HG03060 (cell line): ENCODE measurements at regions not wholly inside any gene's neighbourhood (a gene's known extent, or its start where the extent isn't known, plus 50 kb on each side); places are given as distances from the start of the nearest gene placed in this dataset.
"Not testable (repeated sequence)": the region's sequence is repeated elsewhere in the genome, so short reads cannot be mapped to it uniquely, and the experiment has no call there.

Source experiments
- ATAC-seq: cut with Tn5 transposase; IDR thresholded peaks from one replicate; pipeline ENCODE4 v1.9.1; 2021; ENCODE audit warnings: low read depth, moderate number of reproducible peaks; ENCODE audit not compliant: unreplicated experiment

DNA sequence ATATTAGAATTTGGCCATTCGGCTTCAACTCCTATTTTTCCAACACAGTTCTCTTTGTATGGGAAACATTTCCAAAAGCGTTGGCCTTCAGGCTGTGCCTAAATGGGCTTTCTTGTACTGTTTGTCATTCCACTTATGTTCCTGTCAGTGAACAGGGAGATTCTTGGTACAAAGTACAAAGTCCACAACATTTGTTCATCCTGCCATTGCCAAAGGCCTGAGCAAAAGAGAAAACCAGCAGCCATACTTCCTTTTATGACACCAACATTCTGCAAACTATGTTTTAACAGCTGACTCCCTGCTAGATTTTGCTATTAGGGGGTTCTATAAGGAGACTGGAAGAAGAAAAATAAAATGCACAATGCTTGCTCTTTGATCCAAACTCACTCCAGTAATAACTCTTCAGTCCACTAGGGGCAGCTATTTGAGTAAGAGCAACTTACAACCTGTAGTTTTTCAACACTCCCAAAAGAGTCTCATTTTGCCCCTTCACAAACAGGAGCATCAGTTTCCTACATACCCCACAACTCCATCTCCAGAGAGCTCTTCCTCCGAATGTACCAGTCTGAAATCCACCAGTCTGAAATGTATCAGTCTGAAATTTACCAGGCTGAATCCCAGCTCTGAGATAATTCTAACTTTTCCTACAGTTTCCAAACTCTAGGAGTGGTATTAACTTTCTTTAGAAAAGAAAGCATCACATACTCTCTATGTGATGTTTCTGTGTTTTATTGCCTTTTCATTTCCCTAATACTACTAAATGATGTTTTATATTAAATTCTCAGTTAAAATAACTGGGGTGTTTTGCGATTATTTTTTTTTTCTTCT lies 693.8 kb downstream of the DNAH5 start:
- no peak for ATAC-seq

DNA sequence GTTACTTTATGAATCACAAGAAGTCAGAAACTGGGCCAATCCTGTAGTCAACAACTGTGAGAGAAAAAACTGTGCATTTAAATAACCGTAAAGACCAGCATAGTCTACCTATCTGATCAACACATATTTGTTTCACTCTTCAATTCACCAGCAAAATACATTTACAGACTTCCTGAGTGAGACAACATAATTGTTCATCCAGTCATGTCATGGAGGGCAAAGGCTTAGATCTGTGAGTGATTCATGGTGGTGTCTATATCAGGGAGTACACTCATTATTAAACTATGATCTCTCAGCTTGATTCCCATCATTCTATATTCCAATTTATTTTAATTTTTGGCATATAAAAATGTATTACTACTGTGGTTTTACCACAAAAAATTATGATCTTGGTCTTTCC lies 694.6 kb downstream of the DNAH5 start:
- no peak for ATAC-seq

GRCh38 chr5:13248253-13248652 lies 696.2 kb downstream of the DNAH5 start:
- ATAC-seq: no peak

DNA sequence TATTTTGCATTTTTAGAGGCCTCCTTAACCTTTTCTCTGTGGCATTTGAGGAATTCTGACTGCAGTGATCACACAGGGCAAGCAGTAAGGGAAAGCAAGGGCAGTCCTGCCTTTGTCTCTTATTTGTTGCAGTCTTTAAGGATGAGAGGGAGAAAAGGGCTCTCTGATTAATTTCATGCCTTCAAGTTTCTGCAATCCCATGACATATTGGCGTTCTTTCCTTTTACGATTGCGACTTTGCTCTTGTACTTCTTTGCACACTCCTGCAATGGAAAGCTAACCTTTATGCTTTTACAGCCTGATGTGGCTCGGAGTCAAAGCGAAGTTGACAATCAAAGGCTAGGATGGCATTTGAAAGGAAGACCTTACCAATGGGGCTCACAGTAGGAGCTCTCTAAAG lies 698.4 kb downstream of the DNAH5 start:
- no peak for ATAC-seq

GRCh38 chr5:13244151-13244550 lies 700.3 kb downstream of the DNAH5 start:
- ATAC-seq: no peak

- no peak for ATAC-seq
These were observed 717.0 kb downstream of the DNAH5 start for GRCh38 chr5:13227513-13227912.

- ATAC-seq: no peak
These were observed 726.0 kb downstream of the DNAH5 start for GRCh38 chr5:13218518-13218917.

GRCh38 chr5:13217636-13218035 lies 726.9 kb downstream of the DNAH5 start:
- no peak for ATAC-seq

DNA sequence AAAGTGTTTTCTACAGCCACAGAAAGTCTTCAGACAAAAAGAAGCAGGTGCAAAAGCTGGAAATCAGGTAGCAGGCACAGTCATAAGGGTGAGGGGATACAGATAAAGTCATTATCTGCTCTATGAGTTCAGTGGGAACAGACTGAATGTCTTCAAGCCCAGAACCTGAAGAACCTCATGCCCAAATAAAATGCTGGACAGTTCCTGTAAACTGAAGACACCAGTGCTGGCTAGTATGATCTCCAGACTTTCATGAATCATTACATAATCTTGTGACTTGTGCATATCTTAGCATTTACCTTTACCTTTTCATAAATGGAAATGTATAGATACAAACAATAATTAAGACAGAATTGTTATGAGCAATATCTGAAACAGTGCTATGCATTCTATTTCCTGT lies 728.7 kb downstream of the DNAH5 start:
- no peak for ATAC-seq

DNA sequence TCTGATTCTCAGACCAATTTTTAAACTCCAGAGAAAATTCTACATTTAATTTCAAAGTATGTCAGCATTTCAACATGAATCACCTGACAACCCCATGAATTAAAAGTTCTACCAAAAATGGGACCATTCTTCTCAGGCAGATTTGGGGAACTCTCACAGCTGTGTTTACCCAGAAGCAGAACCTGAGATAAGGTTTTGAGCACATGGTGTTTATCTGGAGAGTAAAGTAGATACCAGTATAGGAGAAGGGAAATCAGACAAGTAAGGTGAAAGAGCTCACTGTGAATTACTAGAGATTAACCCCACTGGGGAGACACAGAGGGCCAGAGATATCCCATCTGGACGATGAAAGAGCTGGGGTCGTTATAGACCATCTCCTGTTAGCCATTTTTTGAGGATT lies 729.1 kb downstream of the DNAH5 start:
- no peak for ATAC-seq

GRCh38 chr5:13214182-13214581 lies 730.3 kb downstream of the DNAH5 start:
- ATAC-seq: no peak

- ATAC-seq: no peak
These were observed 731.6 kb downstream of the DNAH5 start for GRCh38 chr5:13212886-13213285.

- no peak for ATAC-seq
These were observed 733.4 kb downstream of the DNAH5 start for GRCh38 chr5:13211064-13211463.

DNA sequence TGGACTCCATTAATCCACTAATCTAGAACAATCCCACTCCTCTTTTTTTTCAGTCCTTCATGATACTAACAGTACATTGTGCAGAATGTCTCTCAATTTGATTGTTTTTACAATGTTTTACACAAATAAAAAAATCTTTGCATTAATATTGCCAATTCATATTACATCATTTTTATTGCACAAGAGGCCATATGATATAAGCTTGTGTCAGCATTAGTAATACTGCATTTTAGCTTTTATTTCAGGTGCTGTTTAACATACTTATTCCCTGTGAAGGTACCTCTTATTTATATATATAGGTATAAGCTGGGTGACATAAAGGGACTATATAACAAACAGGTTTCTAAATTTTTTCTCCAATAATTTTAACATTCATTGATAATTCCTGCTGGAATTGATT lies 737.4 kb downstream of the DNAH5 start:
- no peak for ATAC-seq

DNA sequence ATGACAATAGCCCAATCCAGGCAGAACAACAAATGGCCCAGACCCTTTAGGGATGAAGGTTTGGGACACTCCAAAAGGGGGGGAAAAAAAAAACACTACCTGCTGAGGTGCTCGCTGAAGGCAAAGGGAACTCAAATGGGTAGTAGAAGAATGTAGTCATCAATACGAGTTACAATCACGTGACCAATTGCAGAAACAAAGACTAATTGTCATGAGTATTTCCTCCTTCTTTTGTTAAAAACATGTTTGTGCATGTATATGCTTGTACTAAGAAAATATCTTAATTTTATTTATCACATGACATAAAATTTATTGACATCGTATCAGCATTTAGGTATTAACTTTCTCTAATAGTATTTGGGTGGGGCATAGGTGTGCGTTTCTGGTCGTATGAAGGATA lies 743.5 kb downstream of the DNAH5 start:
- ATAC-seq: no peak

DNA sequence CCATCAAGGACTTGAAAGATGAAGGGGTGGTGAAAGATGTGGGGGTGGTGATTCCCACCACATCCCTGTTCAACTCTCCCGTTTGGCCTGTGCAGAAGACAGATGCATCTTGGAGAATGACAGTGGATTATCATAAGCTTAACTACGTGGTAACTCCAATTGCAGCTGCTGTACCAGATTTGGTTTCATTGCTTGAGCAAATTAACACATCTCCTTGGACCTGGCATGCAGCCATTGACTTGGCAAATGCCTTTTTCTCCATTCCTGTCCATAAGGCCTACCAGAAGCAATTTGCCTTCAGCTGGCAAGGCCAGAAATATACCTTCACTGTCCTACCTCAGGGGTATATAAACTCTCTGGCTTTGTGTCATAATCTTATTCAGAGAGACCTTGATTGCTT lies 746.3 kb downstream of the DNAH5 start:
- ATAC-seq: not testable (repeated sequence)

GRCh38 chr5:13189532-13189931 lies 755.0 kb downstream of the DNAH5 start:
- no peak for ATAC-seq

- ATAC-seq: no peak
These were observed 756.1 kb downstream of the DNAH5 start for GRCh38 chr5:13188371-13188770.

- ATAC-seq: no peak
These were observed 757.3 kb downstream of the DNAH5 start for GRCh38 chr5:13187186-13187585.

GRCh38 chr5:13186177-13186576 lies 758.3 kb downstream of the DNAH5 start:
- no peak for ATAC-seq

DNA sequence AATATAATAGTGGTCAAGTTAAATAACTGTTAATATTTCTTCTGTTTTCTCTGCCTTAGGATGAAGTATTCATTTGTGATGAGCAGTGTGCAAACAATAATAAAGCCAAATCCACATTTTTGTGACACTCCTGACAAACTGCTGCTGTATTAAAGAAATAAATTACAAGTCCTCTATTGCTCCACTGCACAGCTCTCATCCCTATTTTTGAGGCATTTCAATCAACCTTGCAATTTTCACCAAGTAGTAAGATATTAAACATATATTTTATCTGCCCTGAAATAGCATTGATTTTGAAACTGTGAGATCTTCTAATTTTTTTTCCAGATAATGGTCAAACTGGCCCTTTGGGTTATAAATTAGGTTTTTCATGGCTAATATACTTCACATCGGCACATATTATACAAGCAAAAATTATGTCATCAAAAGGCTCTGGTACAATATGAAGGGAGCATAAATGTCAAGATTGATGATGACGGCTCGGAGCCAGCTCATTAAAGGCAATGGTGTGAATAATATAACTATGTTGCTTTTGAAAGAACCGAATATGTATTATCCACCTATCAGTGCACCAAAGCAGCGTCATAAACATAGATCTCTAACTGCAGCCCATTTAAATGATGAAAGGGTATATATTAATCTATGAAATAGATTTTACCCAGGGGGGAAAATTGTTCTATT lies 764.9 kb downstream of the DNAH5 start:
- no peak for ATAC-seq

- no peak for ATAC-seq
These were observed 800.9 kb downstream of the DNAH5 start for GRCh38 chr5:13143630-13144029.
